NCI-H1436 (cell line): ENCODE measurements at regions not wholly inside any gene's neighbourhood (a gene's known extent, or its start where the extent isn't known, plus 50 kb on each side); places are given as distances from the start of the nearest gene placed in this dataset.
"Not testable (repeated sequence)": the region's sequence is repeated elsewhere in the genome, so short reads cannot be mapped to it uniquely, and the experiment has no call there.

Experiments used
- DNase-seq: peaks from one replicate; lab custom pipeline; 2025; lab: John Stamatoyannopoulos, UW

GRCh38 chrX:79026742-79027141, 81.6 kb downstream of the P2RY10 start:
- DNase-seq: not testable (repeated sequence)

DNA sequence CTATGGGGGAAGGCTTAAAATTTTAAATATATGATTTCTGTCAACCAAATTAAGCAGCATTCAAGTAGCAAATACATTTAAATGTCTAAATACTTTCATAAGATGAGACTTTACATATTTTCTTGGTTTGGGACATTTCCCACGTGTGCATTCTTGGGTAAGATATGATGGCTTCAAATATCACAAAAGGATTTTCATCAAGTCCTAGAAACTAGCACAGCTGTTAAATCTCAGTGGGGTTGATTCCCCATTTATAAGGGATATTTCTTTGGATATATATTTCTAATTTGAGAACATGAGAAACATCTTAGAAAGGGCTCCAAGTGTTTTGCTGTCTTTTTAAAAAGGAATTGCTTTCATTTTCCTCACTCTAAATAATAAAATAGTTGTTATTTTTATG, 90.2 kb downstream of the P2RY10 start:
- no peak for DNase-seq

DNA sequence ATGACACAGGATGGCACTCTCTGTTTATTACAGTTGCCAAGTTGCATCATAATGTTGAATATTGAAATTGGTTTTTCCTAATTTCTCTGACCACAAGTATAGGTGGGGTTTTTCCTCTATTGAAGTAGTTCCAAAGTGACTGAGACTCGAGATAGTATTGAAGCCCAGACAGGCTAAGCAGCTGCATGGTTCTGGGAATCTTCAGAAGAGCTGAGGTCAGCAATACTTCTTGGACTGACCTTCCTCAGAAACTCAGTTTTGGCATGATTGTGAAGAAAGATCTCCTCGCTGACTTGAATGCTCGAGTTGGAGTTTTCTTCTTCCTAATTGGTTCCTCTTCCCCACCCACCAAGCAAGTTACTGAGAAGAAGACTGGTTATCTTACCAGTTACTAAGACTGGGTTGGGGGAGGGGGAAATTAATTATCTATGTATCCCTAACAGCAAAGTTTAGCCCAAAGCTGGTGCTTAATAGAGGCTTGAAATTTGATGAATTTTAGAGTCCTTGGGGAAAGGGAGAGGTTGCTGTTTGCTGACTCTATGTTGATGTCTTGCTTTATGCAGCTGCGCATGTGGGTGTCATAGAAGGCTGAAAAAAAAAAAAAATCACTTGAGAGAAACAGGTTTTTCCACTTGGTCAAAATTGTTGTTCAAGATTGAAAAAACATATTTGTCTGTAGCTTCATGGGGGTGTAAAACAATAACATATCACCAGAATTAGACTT, 91.1 kb downstream of the P2RY10 start:
- DNase-seq: no peak

GRCh38 chrX:79065696-79066095, 78.8 kb upstream of the GPR174 start:
- no peak for DNase-seq

DNA sequence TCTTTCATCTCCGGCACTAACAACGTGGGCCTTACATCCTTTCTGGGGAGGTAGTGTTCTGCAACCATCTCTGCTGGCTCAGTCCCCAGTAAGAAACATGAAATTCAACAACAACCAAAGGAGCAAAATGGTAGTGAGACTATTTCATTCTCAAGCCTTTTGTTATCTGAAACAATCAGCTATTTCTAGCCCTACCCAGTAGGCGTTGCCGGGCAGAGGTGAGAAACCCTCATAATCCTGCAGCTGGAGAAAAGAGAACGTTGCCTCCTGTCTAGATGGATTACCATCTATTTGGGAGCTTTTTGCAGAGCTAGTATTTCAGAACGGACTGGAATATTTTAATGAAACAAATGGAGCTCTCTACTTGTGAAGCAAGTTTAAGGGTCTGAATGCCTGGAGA, 66.4 kb upstream of the GPR174 start:
- DNase-seq: no peak

GRCh38 chrX:79079477-79079876, 65.0 kb upstream of the GPR174 start:
- DNase-seq: no peak

DNA sequence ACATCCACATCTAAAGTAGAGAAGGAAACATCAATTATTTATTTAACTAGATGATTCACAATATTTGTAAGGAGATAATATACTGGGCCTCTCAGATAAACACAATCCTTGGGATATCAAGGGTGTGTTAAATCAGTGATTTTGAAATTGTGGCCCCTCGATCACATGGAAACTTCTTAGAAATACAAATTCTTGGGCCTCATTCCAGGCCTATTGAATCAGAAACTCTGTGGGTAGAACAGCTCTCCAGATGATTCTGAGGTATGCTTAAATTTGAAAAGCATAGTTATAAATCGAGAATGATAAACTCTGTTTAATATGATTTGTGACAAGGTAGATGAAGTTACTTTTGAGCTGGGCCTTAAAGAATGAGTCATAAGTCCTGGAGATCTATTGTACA, 64.3 kb upstream of the GPR174 start:
- DNase-seq: no peak

DNA sequence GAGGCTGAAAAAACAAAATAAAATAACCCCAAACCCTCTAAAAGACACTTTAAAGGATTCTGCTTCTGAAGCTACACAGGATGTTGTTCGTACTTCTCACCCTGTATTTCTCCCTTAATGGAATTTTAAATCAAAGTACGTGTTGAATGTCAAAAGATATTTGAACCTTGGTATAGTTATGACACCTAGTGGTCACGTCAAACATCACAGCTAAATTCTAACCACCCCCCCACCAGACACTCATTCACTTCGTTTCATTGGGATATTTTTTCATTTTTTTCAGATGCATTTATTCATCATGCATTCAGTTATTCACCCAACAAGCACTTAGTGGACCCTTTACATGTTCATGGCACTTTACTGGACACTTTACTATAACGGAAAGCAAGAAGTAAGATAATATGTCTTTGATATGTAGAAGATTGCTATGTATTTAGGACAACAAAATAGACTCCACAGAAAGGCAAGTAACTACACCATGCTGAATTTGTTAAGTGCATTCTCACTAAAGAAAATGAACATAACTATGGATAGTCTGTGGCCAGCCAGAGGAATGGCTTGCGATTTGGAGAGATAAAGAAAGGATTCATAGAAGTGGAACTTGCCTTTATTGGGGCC, 62.5 kb upstream of the GPR174 start:
- DNase-seq: peak; percentile 0

DNA sequence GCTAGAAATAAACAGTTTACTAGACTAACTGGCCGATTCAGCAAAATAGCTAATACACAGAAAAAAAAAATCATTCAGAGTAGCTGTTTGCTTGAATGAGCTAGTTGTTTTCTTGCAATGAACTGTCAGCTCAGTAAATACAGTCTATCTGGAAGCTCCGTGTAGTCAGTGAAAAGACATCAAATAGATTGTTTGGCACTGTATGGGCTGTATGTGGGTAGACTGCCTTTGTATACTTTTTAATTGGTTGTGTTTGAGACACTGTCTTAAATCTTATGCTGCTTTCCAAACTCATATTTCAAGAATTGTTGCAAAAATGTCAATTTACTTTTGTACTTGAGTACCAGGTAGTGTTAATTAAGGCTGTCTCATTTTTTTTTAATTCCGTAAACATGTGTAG, 61.6 kb upstream of the GPR174 start:
- DNase-seq: no peak

GRCh38 chrX:79084923-79085322, 59.6 kb upstream of the GPR174 start:
- DNase-seq: no peak

DNA sequence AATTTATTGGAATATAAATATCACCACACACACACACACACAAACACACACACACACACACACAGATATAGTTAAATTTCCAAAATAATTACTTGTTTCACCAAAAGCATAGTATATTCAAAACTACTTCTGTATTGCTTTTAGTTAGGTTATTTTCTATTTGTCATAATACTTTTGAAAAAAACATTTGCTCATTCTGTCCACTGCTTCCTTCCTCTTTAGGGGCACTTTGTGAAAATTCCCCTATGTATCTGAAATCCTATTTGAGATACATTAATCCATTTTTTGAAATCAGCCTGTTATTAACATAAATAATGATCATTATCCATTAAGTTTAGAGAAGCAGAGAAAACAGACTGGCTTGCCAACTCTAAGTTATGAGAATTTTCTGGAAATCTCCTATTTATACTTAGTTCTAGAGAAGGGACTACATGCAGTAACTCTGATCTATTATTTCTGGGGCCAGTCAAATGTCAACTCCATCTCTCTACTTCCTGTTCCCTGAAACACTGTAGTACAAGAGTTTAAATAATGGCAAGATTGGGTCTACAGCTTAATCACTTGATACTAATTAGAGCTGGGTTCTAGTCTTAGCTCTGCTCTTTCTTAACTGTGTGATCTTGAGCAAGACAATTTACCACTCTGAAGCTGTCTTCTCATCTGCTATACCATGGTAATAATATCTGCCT, 54.4 kb upstream of the GPR174 start:
- DNase-seq: no peak

DNA sequence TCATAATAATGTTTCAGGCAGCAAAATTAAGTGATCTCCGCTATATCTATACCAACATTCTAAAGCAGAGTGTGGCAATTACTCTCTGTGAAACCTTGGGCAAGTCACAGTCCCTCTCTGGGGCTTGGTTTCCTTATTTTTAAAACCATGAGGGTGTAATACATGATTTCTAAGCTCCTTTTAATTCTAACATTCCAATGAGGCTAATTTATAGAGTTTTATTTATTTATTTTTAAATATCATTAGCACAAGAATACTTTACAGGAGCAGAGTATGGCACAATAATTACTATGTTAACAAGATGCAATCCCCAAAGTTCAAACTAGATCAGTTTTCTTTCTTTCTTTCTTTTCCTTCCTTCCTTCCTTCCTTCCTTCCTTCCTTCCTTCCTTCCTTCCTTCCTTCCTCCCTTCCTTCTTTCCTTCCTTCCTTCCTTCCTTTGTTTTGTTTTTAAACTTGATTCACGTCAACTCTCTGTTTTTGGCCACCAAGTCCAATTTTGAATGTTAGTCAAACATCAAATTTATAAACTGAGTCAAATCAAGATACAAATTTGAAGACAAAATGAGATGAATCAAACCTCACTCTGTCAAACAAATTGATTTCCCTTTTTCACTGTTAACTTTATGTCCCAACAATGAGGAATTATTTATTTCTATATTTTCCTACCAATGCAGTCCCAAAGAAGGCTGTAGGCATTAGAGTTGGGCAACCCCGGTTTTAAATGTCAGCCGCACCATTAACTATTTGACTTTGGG, 50.2 kb upstream of the GPR174 start:
- DNase-seq: no peak
